Liver (tissue), 8 donors: ENCODE measurements at regions not wholly inside any gene's neighbourhood (a gene's known extent, or its start where the extent isn't known, plus 50 kb on each side); places are given as distances from the start of the nearest gene placed in this dataset.

Experiments
- DNase-seq: peaks from one replicate; pipeline ENCODE4 v3.0.0-alpha.2; 2017; ENCODE audit warnings: low spot score
- H3K27ac ChIP-seq, 2 donors: one replicate each; pipeline ENCODE4 v1.7.0; 2013; ENCODE audit warnings: inconsistent platforms in 2 of 2, low read length in 2 of 2, control low read depth in 1 of 2, low read depth in 1 of 2, mild to moderate bottlenecking in 1 of 2
- H3K27me3 ChIP-seq, 4 donors: one replicate each; pipeline versions ENCODE4 v1.6.1 to v1.7.0; 2013; ENCODE audit warnings: low read length in 3 of 4, inconsistent platforms in 1 of 4, mild to moderate bottlenecking in 1 of 4, moderate library complexity in 1 of 4; ENCODE audit not compliant: control insufficient read depth in 4 of 4, insufficient read depth in 4 of 4
- H3K36me3 ChIP-seq, 4 donors: one replicate each; pipeline versions ENCODE4 v1.6.1 to v1.7.0; 2013; ENCODE audit warnings: low read length in 3 of 4, mild to moderate bottlenecking in 3 of 4, low read depth in 1 of 4, moderate library complexity in 1 of 4; ENCODE audit not compliant: control insufficient read depth in 4 of 4, insufficient read depth in 3 of 4
- H3K4me1 ChIP-seq, 4 donors: one replicate each; pipeline versions ENCODE4 v1.6.1 to v1.7.0; 2013; ENCODE audit warnings: low read length in 3 of 4, mild to moderate bottlenecking in 3 of 4, moderate library complexity in 1 of 4; ENCODE audit not compliant: control insufficient read depth in 4 of 4, insufficient read depth in 4 of 4
- H3K4me3 ChIP-seq, 3 donors: one replicate each; pipeline versions ENCODE4 v1.6.1 to v1.7.0; 2013; ENCODE audit warnings: low read length in 3 of 3, control low read depth in 1 of 3, low read depth in 1 of 3, mild to moderate bottlenecking in 1 of 3
- H3K9ac ChIP-seq, 2 donors: one replicate each; pipeline ENCODE4 v1.7.0; 2013; ENCODE audit warnings: low read length in 2 of 2, mild to moderate bottlenecking in 2 of 2, moderate library complexity in 2 of 2, control low read depth in 1 of 2, low read depth in 1 of 2
- H3K9me3 ChIP-seq, 4 donors: one replicate each; pipeline versions ENCODE4 v1.6.1 to v1.7.0; 2013; ENCODE audit warnings: low read length in 3 of 4; ENCODE audit not compliant: control insufficient read depth in 4 of 4
- ATF3 ChIP-seq: IDR thresholded peaks from 2 replicates; pipeline ENCODE4 v1.6.1; 2016; ENCODE audit warnings: antibody characterized with exemption
- CTCF ChIP-seq: fragments of 150-350 bp; IDR thresholded peaks from 2 replicates; pipeline ENCODE4 v1.5.1; 2017; ENCODE audit warnings: improper control_type of control experiment, low read depth, low read length; ENCODE audit not compliant: missing input control
- EGR1 ChIP-seq, 2 donors: IDR thresholded peaks; 2 replicates each; pipeline ENCODE4 v1.6.1; 2016 to 2018; ENCODE audit warnings: antibody characterized with exemption in 2 of 2, low read depth in 2 of 2
- FOXA1 ChIP-seq: IDR thresholded peaks from 2 replicates; pipeline ENCODE4 v1.6.1; 2016; ENCODE audit warnings: antibody characterized with exemption
- FOXA2 ChIP-seq: IDR thresholded peaks from 2 replicates; pipeline ENCODE4 v1.6.1; 2016; ENCODE audit warnings: antibody characterized with exemption
- GABPA ChIP-seq, 2 donors: IDR thresholded peaks in 1 of 2; conservative IDR thresholded peaks in 1 of 2; 2 replicates each; pipeline ENCODE4 v1.6.1; 2016; ENCODE audit warnings: antibody characterized with exemption in 2 of 2, mild to moderate bottlenecking in 1 of 2, moderate library complexity in 1 of 2
- HNF4A ChIP-seq, 2 donors: conservative IDR thresholded peaks; 2 replicates each; pipeline ENCODE4 v1.6.1; 2016; ENCODE audit warnings: antibody characterized with exemption in 2 of 2, mild to moderate bottlenecking in 2 of 2
- HNF4G ChIP-seq: IDR thresholded peaks from 2 replicates; pipeline ENCODE4 v1.6.1; 2016; ENCODE audit warnings: antibody characterized with exemption
- JUND ChIP-seq, 2 donors: IDR thresholded peaks; 2 replicates each; pipeline ENCODE4 v1.6.1; 2016; ENCODE audit warnings: antibody characterized with exemption in 2 of 2
- MAX ChIP-seq: IDR thresholded peaks from 2 replicates; pipeline ENCODE4 v1.6.1; 2016; ENCODE audit warnings: antibody characterized with exemption
- NR2F2 ChIP-seq: IDR thresholded peaks from 2 replicates; pipeline ENCODE4 v1.6.1; 2016; ENCODE audit warnings: antibody characterized with exemption
- RAD21 ChIP-seq, 2 donors: IDR thresholded peaks; 2 replicates each; pipeline ENCODE4 v1.6.1; 2016; ENCODE audit warnings: antibody characterized with exemption in 2 of 2, mild to moderate bottlenecking in 2 of 2
- REST ChIP-seq: IDR thresholded peaks from 2 replicates; pipeline ENCODE4 v1.6.1; 2016; ENCODE audit warnings: antibody characterized with exemption, mild to moderate bottlenecking
- RXRA ChIP-seq, 2 donors: IDR thresholded peaks; 2 replicates each; pipeline ENCODE4 v1.6.1; 2017 to 2018; ENCODE audit warnings: antibody characterized with exemption in 2 of 2, mild to moderate bottlenecking in 1 of 2
- SP1 ChIP-seq: IDR thresholded peaks from 2 replicates; pipeline ENCODE4 v1.6.1; 2018; ENCODE audit warnings: antibody characterized with exemption, mild to moderate bottlenecking
- TAF1 ChIP-seq: conservative IDR thresholded peaks from 2 replicates; pipeline ENCODE4 v1.6.1; 2016; ENCODE audit warnings: antibody characterized with exemption, mild to moderate bottlenecking
- YY1 ChIP-seq: IDR thresholded peaks from 2 replicates; pipeline ENCODE4 v1.6.1; 2016; ENCODE audit warnings: antibody characterized with exemption, mild to moderate bottlenecking
- ZBTB33 ChIP-seq: IDR thresholded peaks from 2 replicates; pipeline ENCODE4 v1.6.1; 2016; ENCODE audit warnings: antibody characterized with exemption
- WGBS: extraction: QIAGEN DNeasy Blood & Tissue Kit; methylation state at CpG from one replicate; pipeline ENCODE4 v1.1.7; 2013; 5-methylcytosine and 5-hydroxymethylcytosine counted together
- donor health status: healthy.
- donor health status: healthy.
- donor health status: healthy.
- donor health status: healthy.
- donor health status: healthy.

GRCh38 chr14:83561261-83561660, 1968.7 kb upstream of the FLRT2 start:
- 88% methylated on average over 7 of the region's 7 CpGs for WGBS
- Histone ChIP-seq H3K9me3 (peaks cover 0 to 4% (median 0%) of the 10 kb centered on the region in 4 donors), H3K36me3 (no peaks in the 10 kb centered on the region), H3K27me3 (no peaks in the 10 kb centered on the region), H3K9ac (no peak overlapping the region), H3K4me1 (no peaks in the 10 kb centered on the region), H3K4me3 (no peak overlapping the region), H3K27ac (no peak overlapping the region)
- DNase-seq = no peak
- TF ChIP-seq HNF4G (no peak), FOXA1 (no peak), MAX (no peak), JUND (IDR thresholded peaks at IDR 0.05) (no peak), CTCF (no peak), ZBTB33 (no peak), TAF1 (no peak), HNF4A (conservative IDR thresholded peaks at IDR 0.05) (no peak), EGR1 (IDR thresholded peaks at IDR 0.05; ENCODE audit: low read depth in 2 of 2) (no peak), GABPA (IDR thresholded peaks at IDR 0.05 in 1 of 2, conservative IDR thresholded peaks at IDR 0.05 in 1 of 2) (no peak), NR2F2 (no peak), RAD21 (IDR thresholded peaks at IDR 0.05) (no peak), FOXA2 (no peak), YY1 (no peak), ATF3 (no peak), RXRA (IDR thresholded peaks at IDR 0.05) (no peak), SP1 (no peak), REST (no peak)

- Histone ChIP-seq H3K9me3 (no peaks in the 10 kb centered on the region), H3K4me3 (no peak overlapping the region), H3K27me3 (no peaks in the 10 kb centered on the region), H3K4me1 (no peaks in the 10 kb centered on the region), H3K9ac (no peak overlapping the region), H3K36me3 (no peaks in the 10 kb centered on the region), H3K27ac (no peak overlapping the region)
- DNase-seq = no peak
- WGBS = 76% methylated on average over 1 of the region's 1 CpG
- TF ChIP-seq MAX (no peak), ATF3 (no peak), JUND (IDR thresholded peaks at IDR 0.05) (no peak), NR2F2 (no peak), RXRA (IDR thresholded peaks at IDR 0.05) (no peak), CTCF (no peak), FOXA1 (no peak), HNF4A (conservative IDR thresholded peaks at IDR 0.05) (no peak), SP1 (no peak), EGR1 (IDR thresholded peaks at IDR 0.05; ENCODE audit: low read depth in 2 of 2) (no peak), YY1 (no peak)
These were observed 1963.4 kb upstream of the FLRT2 start for GRCh38 chr14:83566567-83566966.
